ENCODE measurements at regions not wholly inside any gene's neighbourhood (a gene's known extent, or its start where the extent isn't known, plus 50 kb on each side); places are given as distances from the start of the nearest gene placed in this dataset.

DNA sequence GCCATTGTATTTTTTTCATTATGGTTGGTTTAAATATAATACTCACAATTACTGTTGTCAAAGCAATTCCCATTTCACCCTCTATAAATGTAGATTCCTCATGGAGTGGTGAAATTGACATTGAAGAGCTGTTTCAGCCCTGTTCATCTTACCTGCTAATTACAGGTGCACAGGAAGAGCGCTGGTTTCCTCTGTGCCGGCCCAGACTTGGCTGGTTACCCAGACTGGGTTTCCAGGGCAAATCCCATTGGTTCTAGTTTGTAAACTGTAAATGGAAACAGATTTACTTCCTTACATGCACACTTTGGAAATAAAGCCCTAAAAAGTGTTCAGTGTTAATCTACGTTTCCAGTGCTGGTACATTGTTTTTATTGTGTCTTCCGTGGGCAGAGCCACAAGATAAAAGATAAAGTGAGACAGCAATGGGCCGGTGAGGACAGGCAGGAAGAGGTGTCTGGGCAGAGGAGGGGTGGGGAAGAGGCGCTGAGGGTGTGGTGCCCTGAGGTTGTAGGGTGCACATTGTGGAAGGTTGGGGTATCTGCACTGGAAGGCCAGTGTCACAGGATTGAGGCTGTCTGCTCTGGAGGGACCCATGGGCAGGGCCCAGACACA is 71.6 kb upstream of the ZPBP start:
- no peak for DNase-seq

DNA sequence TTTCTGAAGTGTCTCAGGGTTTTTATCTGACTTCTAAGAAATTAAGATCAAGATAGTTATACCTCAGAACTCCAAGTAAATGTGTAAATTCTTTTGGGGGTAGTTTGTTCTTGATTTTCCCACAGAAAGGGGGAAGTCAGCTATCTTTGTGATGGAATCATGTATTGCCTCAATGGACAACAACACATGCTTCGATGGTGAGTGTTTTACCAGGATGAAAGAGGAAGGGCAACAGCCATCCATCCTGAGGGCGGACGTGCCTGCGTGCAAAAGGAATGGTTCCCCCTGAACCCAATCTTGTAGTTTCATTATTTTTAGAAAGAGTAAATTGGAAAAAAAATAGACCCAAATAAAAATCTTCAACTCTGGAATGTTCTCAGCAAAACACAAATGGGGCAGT is 67.2 kb upstream of the ZPBP start:
- DNase-seq, result no peak

DNA sequence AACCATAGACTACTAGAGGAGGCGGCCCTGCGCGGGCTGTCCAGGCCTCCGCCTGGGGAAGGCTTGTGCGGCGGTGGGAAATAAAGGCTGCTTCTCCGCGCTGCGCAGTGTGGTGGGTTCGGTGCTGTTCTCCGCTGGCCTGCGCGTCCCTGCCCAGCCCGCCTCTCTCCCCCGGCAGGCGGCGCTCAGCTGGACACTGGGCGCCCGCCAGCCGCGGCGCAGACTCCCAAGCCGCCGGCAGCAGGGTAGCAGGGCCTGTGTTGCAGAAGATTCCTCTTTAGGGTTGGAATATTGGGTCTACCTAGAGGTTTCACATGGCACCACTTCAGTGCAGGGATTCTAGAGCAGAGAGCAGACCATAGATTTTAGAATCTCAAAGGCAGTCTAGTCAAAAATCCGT is 66.1 kb upstream of the ZPBP start:
- DNase-seq, result no peak

DNA sequence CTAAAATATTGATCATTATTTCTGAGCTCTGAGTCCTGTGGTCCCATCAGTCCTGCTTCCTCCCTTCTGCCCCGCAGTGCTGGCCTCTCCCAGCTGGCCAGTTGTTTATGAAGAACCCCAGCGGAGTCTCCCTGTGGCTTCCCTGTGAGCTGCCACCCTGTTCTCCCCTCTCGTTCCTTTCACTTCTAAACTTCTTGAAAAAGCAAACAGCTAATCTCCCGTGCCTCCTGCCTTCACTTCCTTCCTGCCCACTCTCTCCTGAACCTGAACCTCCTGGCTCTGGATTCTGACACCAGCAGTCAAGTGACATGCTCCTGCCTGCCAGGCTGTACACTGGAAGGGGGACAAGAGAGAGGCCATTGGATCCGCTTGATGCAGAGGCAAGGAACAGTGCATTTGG is 63.7 kb upstream of the ZPBP start:
- no peak for DNase-seq

DNA sequence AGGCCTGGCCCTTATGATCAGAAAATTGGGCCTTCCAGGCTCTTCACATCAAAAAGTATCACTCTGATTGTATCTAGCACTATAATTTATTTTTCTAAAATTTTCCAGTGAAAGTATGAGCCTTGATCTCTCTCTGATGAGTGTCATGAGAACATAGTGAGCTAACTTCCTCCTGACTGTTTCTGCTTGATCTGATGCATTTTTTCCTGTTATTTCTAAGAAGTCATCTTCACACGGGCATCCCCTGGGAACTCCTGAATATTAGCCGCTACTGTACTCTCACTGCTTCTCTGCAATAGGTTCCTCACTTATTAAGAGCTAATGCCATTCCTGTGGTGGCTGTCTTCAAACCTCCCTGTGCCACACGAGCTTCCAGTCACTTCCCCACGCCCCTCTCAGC is 63.1 kb upstream of the ZPBP start:
- DNase-seq, result no peak

DNA sequence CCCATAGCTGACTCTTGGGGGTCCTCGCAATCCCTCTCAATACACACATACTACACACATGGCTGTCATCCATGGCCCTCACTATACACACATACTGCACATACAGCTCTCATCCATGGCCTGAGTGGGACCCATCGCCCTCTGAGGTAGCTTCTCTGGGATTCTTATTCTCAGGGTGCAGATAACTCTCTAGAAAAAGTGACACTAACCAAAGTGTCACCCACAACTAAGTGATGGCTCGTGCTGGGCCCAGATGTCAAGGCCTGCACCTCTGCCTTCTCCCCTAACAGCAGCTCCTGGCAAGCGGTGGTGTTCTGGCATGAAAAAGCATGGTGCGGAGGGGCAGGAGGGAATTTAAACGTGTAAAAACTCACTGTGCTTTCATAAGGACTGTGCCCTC is 62.7 kb upstream of the ZPBP start:
- no peak for DNase-seq

DNA sequence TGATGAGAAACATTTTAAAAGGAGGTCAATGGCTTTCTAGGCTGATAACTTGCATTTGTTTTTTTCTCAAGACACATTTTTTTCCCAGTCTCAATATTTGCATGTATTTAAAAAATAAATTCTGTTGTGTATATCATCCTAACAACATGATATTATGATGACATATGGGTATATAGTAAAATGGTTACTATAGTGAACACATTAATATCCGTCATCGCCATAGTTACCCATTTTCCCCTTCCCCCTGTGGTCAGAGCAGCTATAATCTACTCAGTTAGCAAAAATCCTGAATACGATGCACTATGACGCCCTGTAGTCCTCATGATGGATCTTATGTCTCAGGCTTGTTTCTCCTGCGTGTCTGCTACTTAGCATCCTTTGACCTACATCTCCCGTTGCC is 60.9 kb upstream of the ZPBP start:
- no peak for DNase-seq

DNA sequence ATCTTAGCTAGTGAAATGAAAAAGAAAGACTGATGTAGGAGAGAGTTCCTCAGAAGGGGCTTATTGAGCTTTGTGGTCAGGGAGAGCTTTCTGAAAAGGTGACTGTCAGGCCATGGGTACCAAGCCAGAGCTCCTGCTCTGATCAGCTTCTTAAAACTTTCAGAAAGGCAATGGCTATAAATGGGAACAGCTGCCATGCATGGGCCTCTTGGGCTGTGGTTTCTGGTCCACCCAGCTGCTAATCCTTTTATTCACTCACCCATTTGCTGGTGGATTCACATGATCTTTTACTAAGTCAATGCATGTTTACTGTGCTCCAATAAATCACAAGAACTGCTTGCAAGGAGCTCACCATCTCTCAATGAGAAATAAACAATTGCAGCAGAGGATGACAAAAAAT is 60.1 kb upstream of the ZPBP start:
- DNase-seq, result no peak

DNA sequence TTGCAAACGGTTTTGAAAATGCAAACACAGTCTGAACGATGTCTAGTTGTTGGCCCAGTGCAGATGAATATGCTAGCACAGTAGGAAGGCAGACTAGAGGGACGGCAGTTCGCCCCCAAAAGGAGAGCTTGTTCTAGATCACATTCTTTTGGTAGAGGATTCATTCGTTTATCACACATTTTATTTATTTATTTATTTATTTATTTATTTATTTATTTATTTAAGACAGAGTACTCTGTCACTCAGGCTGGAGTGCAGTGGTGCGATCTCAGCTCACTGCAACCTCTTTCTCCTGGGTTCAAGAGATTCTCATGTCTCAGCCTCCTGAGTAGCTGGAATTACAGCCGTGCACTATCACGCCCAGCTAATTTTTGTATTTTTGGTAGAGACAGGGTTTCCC is 59.4 kb upstream of the ZPBP start:
- DNase-seq, result no peak

DNA sequence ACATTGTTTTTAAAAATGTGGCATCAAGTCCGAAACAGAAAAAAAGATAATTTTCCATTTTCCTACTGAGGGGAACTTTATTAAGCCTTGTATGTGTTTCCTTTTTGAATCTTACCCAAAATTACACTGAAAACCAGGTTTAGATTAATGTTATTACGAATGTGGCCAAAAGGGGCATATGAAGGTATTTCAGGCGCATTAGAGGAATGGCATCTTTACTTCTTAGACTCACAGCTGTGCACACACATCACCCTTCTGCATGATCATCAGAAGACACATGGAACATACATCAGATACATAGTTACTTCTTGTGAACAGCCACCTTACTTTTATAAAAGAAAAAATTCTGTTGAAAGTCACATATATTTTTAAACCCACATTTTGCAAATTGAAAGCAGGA is 58.6 kb upstream of the ZPBP start:
- DNase-seq, result no peak

DNA sequence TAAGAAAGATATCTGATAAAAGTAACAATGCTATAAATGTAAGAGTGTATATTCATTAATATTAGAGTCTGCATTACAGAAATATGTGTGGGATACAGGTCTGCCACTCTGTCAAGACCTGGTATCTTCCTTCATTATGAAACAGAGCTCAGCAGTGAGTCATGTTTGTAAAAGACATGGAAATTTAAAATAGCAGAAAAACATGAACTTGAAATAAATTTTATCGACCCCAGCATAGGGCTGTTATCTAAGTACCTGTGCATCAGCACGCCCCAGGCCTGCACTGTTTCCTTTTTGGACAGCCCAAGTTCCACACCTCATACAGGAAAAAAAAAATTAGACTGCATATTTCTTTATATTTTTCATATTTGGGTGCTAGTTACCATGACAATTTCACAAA is 58.0 kb upstream of the ZPBP start:
- DNase-seq, result no peak

DNA sequence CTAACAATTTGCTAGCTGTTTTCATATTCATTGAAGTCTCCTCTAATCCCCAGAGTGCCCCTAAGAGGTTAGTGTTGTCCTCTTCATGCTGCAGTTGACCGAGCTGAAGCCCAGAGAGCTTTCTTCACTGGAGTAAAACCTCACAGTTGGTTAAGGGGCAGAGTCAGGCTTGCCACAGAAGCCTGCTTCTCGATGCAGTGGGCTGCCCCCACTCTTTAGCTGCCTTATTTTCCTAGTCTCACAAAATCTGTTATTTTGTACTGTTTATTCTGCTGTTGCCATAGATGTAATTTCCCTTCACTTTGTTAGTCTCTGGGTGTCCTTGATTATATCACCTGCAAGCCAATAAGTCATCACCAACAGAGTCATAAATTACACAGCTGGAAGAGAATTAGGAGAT is 56.3 kb upstream of the ZPBP start:
- DNase-seq, result no peak

DNA sequence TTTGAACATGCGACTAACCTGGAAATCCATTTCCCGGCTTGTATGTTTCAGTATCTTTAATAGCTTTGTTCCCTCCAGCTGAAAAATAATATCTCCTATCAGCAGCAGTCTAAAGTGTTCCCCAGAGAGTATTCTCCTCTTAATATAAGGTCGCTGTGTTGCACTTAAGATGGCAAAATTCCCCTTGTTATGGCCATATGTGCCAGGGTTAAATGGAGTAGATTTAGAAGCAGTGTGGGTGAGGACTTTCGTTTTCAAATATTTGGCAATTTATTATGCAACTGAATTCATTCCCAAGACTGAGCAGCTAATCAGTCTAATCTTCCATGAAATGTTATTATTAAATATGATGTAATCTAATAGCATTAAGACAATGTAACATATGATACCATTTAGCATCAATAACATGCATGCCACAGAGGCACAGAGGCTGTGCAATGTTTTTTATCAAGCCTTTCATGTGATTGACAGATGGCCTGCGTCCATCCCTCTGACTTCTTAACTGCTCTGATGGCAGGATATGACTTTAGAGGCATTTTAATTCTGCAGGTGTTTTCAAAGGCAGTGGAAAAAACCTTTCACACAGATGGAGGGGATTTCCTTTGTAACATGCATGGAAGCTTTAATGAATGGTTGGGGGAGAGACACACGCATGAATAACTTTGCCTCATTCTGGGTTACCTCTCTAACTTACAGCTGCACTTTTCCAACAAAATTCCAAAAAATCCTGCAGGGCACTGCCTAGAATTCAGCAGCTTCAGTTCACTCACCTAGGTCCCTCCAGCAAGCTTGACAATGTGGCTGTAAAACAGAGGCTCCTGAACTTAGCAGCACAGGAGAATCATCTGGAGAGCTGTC is 55.1 kb upstream of the ZPBP start:
- no peak for DNase-seq

DNA sequence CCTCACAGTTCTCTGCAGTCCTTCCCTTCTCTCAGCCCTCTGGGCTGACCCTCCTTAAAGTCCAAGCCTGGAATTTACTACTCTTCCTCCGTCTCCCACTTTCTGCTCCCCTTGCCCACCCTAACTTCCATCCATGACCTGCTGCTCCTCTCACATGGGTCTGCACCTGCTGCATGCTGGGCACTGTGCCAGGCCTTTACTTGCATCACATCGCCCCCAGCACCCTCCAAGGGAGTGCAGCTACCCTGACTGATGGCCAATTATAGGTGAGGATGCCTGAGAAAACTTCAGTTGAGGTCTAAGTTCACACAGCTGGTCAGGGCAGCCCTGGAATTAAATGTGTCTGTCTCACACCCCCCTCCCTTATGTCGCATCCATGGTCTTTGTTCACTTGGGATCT is 53.6 kb upstream of the ZPBP start:
- DNase-seq, result peak; percentile 20

DNA sequence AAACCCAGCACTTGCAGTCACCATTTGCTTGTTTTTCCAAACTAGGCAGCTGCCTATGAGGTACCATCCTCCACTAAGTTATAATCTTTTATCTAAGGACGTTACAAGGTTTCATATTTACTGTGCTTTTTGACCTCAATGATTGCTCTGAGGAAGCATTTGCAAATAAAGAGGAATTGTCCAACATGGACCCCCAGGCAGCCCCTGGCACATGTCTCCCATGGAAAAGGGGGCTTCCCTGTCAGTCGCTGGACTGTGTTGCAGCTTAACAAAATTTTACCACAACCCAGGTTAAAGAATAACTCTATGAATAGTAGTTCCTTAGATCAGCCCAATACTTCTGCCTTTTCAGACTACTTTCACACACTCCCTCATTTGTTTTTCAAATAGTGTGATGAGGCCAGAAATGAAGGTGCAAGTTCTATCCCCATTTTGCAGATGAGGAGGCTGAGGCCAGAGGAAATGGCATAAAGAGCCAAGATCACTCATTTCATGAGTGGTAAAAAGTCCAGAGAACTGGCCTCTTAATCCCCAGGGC is 52.8 kb upstream of the ZPBP start:
- DNase-seq, result no peak

DNA sequence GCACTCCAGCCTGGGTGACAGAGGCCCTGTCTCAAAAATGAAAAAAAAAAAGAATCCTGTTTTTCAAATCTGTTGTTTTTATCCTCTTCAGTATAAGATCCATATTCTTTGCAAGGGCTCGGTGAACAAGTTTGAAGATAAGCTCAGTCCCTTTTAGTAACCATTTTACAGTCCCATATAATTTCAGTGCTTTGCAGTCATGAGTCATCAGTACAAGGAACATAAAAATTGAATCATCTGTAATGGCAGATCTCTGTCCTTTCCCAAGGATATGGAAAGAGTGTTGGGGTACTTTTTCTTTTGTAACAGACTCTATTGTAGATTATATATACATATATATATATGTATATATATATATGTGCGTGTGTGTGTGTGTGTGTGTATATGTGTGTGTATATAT is 52.2 kb upstream of the ZPBP start:
- no peak for DNase-seq

All from NCI-H2029 (cell line).